Ishikawa (cell line): ENCODE measurements at regions not wholly inside any gene's neighbourhood (a gene's known extent, or its start where the extent isn't known, plus 50 kb on each side); places are given as distances from the start of the nearest gene placed in this dataset.

Source experiments
- CEBPB ChIP-seq: IDR thresholded peaks from 2 replicates; pipeline ENCODE4 v1.6.1; 2012
- CREB1 ChIP-seq: IDR thresholded peaks from 2 replicates; pipeline ENCODE4 v1.6.1; 2012; ENCODE audit warnings: low read depth
- EGR1 ChIP-seq: IDR thresholded peaks from 2 replicates; pipeline ENCODE4 v1.6.1; 2012
- EP300 ChIP-seq: IDR thresholded peaks from 2 replicates; pipeline ENCODE4 v1.6.1; 2012; ENCODE audit warnings: borderline replicate concordance
- FOXM1 ChIP-seq: IDR thresholded peaks from 2 replicates; pipeline ENCODE4 v1.6.1; 2012; ENCODE audit warnings: low read depth, borderline replicate concordance
- NFIC ChIP-seq: IDR thresholded peaks from 2 replicates; pipeline ENCODE4 v1.6.1; 2012
- RAD21 ChIP-seq: IDR thresholded peaks from 2 replicates; pipeline ENCODE4 v1.6.1; 2012; ENCODE audit warnings: low read depth
- REST ChIP-seq: IDR thresholded peaks from 2 replicates; pipeline ENCODE4 v1.6.1; 2012; ENCODE audit warnings: low read depth, mild to moderate bottlenecking
- TAF1 ChIP-seq: IDR thresholded peaks from 2 replicates; pipeline ENCODE4 v1.6.1; 2012; ENCODE audit warnings: low read depth, mild to moderate bottlenecking
- TCF12 ChIP-seq: IDR thresholded peaks from 2 replicates; pipeline ENCODE4 v1.6.1; 2012; ENCODE audit warnings: low read depth
- TEAD4 ChIP-seq: IDR thresholded peaks from 2 replicates; pipeline ENCODE4 v1.6.1; 2012
- YY1 ChIP-seq: IDR thresholded peaks from 2 replicates; pipeline ENCODE4 v1.6.1; 2012; ENCODE audit warnings: low read depth
- ZBTB7A ChIP-seq: IDR thresholded peaks from 2 replicates; pipeline ENCODE4 v1.6.1; 2012; ENCODE audit warnings: low read depth
- TF ChIP-seq, protein P1 (sequence below): IDR thresholded peaks from 2 replicates; pipeline ENCODE4 v1.6.1; 2012
- TF ChIP-seq, protein P2 (sequence below): IDR thresholded peaks from 2 replicates; pipeline ENCODE4 v1.6.1; 2012

GRCh38 chr1:222107975-222108374, 366.1 kb upstream of the DUSP10 start:
- no peak for TF ChIP-seq EP300
- TF ChIP-seq TEAD4, result no peak
- no peak for TF ChIP-seq EGR1
- no peak for TF ChIP-seq TCF12
- no peak for TF ChIP-seq CREB1
- no peak for TF ChIP-seq ZBTB7A
- TF ChIP-seq, protein P1, sequence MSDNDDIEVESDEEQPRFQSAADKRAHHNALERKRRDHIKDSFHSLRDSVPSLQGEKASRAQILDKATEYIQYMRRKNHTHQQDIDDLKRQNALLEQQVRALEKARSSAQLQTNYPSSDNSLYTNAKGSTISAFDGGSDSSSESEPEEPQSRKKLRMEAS, result no peak
- TF ChIP-seq NFIC, result no peak
- no peak for TF ChIP-seq YY1
- TF ChIP-seq, protein P2, sequence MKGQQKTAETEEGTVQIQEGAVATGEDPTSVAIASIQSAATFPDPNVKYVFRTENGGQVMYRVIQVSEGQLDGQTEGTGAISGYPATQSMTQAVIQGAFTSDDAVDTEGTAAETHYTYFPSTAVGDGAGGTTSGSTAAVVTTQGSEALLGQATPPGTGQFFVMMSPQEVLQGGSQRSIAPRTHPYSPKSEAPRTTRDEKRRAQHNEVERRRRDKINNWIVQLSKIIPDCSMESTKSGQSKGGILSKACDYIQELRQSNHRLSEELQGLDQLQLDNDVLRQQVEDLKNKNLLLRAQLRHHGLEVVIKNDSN, result no peak

- TF ChIP-seq, protein P1, result no peak
- TF ChIP-seq CREB1 (no peak), FOXM1 (no peak), TCF12 (no peak), EP300 (no peak), YY1 (no peak), CEBPB (no peak), NFIC (no peak)
Observed at GRCh38 chr1:222107267-222107666, 365.4 kb upstream of the DUSP10 start.

GRCh38 chr1:222106377-222106776, 364.5 kb upstream of the DUSP10 start:
- no peak for TF ChIP-seq CEBPB
- no peak for TF ChIP-seq NFIC
- TF ChIP-seq EGR1, result no peak
- no peak for TF ChIP-seq TEAD4
- TF ChIP-seq, protein P2, result no peak
- TF ChIP-seq YY1, result no peak
- no peak for TF ChIP-seq ZBTB7A
- no peak for TF ChIP-seq TAF1
- no peak for TF ChIP-seq FOXM1
- no peak for TF ChIP-seq CREB1
- TF ChIP-seq RAD21, result no peak
- TF ChIP-seq, protein P1, result no peak
- no peak for TF ChIP-seq TCF12

DNA sequence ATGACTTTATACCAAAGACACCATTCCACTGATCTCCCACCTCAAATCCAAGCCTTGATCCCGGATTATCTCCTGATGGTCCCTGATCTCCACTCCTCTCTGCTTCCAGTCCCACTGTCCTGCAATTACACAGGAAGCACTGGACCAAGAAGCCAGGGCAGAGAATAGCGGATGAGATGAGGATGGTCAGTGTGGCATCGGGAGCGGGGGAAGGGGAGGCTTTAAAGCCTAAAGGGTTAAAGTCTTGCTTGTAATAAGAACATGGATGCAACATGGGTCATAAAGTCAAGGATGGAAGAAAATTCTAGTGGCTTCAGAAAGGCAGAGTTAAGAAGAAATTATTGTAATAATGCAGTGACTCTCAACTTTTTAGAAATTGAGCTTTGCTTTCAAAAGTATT, 364.0 kb upstream of the DUSP10 start:
- TF ChIP-seq REST (no peak), RAD21 (no peak), TCF12 (no peak), CEBPB (no peak), CREB1 (no peak), EP300 (no peak), FOXM1 (no peak)

DNA sequence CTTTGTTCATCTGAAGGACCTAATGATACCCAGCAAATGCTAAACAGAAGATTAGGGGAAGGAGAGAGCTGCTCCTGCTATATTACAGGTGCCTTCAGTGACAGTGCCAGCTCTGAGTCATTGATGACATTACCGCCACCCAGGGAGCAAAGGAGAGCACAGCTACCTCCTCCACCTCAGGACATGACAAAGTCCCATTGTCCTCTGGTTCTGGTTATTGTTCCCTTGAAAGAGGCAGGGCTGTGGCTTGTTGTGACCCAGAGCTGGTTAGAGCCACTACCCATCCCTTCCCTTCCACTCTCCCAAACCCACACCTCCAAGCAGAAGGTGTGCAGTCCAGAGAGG, 363.5 kb upstream of the DUSP10 start:
- no peak for TF ChIP-seq TCF12
- TF ChIP-seq CEBPB, result no peak
- TF ChIP-seq TAF1, result no peak
- TF ChIP-seq YY1, result no peak
- no peak for TF ChIP-seq EP300
- no peak for TF ChIP-seq CREB1
- no peak for TF ChIP-seq EGR1
- TF ChIP-seq, protein P2, result no peak
- TF ChIP-seq RAD21, result no peak
- TF ChIP-seq REST, result no peak
